GM21786 (cell line): ENCODE measurements at regions not wholly inside any gene's neighbourhood (a gene's known extent, or its start where the extent isn't known, plus 50 kb on each side); places are given as distances from the start of the nearest gene placed in this dataset.
"Not testable (repeated sequence)": the region's sequence is repeated elsewhere in the genome, so short reads cannot be mapped to it uniquely, and the experiment has no call there.

Source experiments
- ATAC-seq: cut with Tn5 transposase; IDR thresholded peaks from one replicate; pipeline ENCODE4 v1.9.1; 2021; ENCODE audit not compliant: unreplicated experiment

GRCh38 chr7:149992366-149992765 is 118.6 kb downstream of the ATP6V0E2 start:
- ATAC-seq, result not testable (repeated sequence)

GRCh38 chr7:149995369-149996026 is 121.7 kb downstream of the ATP6V0E2 start:
- not testable (repeated sequence) for ATAC-seq

- ATAC-seq, result not testable (repeated sequence)
Measured at GRCh38 chr7:150000780-150001599, 127.2 kb downstream of the ATP6V0E2 start.

GRCh38 chr7:150003304-150003810 is 129.6 kb downstream of the ATP6V0E2 start:
- ATAC-seq, result no peak

- not testable (repeated sequence) for ATAC-seq
Measured at GRCh38 chr7:150003973-150004372, 130.2 kb downstream of the ATP6V0E2 start.

- not testable (repeated sequence) for ATAC-seq
Measured at GRCh38 chr7:150004843-150005242, 131.1 kb downstream of the ATP6V0E2 start.

GRCh38 chr7:150009620-150010303 is 136.0 kb downstream of the ATP6V0E2 start:
- not testable (repeated sequence) for ATAC-seq

- not testable (repeated sequence) for ATAC-seq
Measured at GRCh38 chr7:150016651-150017189, 143.0 kb downstream of the ATP6V0E2 start.

- ATAC-seq, result not testable (repeated sequence)
Measured at GRCh38 chr7:150020210-150020609, 146.4 kb downstream of the ATP6V0E2 start.

GRCh38 chr7:150024550-150025490 is 151.1 kb downstream of the ATP6V0E2 start:
- not testable (repeated sequence) for ATAC-seq

GRCh38 chr7:150025802-150026201 is 152.0 kb downstream of the ATP6V0E2 start:
- not testable (repeated sequence) for ATAC-seq

GRCh38 chr7:150028344-150029012 is 154.7 kb downstream of the ATP6V0E2 start:
- not testable (repeated sequence) for ATAC-seq

GRCh38 chr7:150029013-150029389 is 155.2 kb downstream of the ATP6V0E2 start:
- ATAC-seq, result not testable (repeated sequence)

- not testable (repeated sequence) for ATAC-seq
Measured at GRCh38 chr7:150031733-150032132, 158.0 kb downstream of the ATP6V0E2 start.

- not testable (repeated sequence) for ATAC-seq
Measured at GRCh38 chr7:150033711-150034110, 159.9 kb downstream of the ATP6V0E2 start.

- ATAC-seq, result not testable (repeated sequence)
Measured at GRCh38 chr7:150035769-150036168, 162.0 kb downstream of the ATP6V0E2 start.

GRCh38 chr7:150039061-150039460 is 165.3 kb downstream of the ATP6V0E2 start:
- not testable (repeated sequence) for ATAC-seq

GRCh38 chr7:150042281-150042680 is 168.5 kb downstream of the ATP6V0E2 start:
- not testable (repeated sequence) for ATAC-seq

- ATAC-seq, result not testable (repeated sequence)
Measured at GRCh38 chr7:150044771-150045170, 171.0 kb downstream of the ATP6V0E2 start.
